Spinal cord (tissue), 9 donors: ENCODE measurements at regions not wholly inside any gene's neighbourhood (a gene's known extent, or its start where the extent isn't known, plus 50 kb on each side); places are given as distances from the start of the nearest gene placed in this dataset.

Experiments
- DNase-seq, 6 donors: peaks; one replicate each; pipeline versions ENCODE4 v3.0.0 to v3.0.0-alpha.2; 2013 to 2015; ENCODE audit warnings: low spot score in 6 of 6, low read depth in 4 of 6
- H3K27ac ChIP-seq: one replicate; pipeline ENCODE4 v1.5.1; 2013; ENCODE audit warnings: low read depth, low read length, control low read depth
- H3K27me3 ChIP-seq: one replicate; pipeline ENCODE4 v1.6.1; 2013; ENCODE audit warnings: low read length; ENCODE audit not compliant: control insufficient read depth, insufficient read depth
- H3K36me3 ChIP-seq: one replicate; pipeline ENCODE4 v1.6.1; 2013; ENCODE audit warnings: low read length; ENCODE audit not compliant: control insufficient read depth, insufficient read depth
- H3K4me1 ChIP-seq: one replicate; pipeline ENCODE4 v1.6.1; 2013; ENCODE audit warnings: low read length; ENCODE audit not compliant: control insufficient read depth, insufficient read depth
- H3K4me3 ChIP-seq: one replicate; pipeline ENCODE4 v1.5.1; 2013; ENCODE audit warnings: low read depth, low read length, control low read depth
- H3K9me3 ChIP-seq: one replicate; pipeline ENCODE4 v1.6.1; 2013; ENCODE audit warnings: low read length; ENCODE audit not compliant: control insufficient read depth, insufficient read depth
- WGBS: methylation state at CpG from one replicate; pipeline ENCODE4 v1.1.5; 2013; ENCODE audit warnings: missing lambda C conversion rate; ENCODE audit not compliant: insufficient coverage; 5-methylcytosine and 5-hydroxymethylcytosine counted together
- donor health status: healthy.

DNA sequence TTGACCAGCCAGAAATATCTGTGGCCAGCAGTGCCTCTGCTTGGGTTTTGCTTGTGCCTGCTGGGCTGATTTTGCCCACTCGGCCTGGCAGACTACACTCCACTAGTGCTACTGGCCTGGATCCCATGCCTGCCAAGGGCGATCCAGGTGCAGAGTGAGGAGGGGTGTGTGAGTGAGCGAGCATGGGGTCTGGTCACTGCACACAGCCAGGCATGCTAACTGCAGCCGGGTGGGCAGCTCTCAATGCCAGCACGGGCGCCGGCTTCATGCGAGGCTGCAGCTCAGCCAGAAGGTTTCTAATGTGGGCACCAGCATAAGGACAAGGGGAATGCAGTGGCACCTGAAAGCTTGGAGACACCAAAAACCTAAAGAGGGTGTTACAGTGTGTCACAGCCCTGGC, 1161.4 kb downstream of the FSTL5 start:
- H3K4me3 ChIP-seq: no peak overlapping the region
- 81% methylated on average over 8 of the region's 8 CpGs for WGBS
- no peak for DNase-seq
- H3K9me3 ChIP-seq: peaks cover 2% of the 10 kb centered on the region
- H3K36me3 ChIP-seq: no peaks in the 10 kb centered on the region
- no peak overlapping the region for H3K27ac ChIP-seq
- H3K4me1 ChIP-seq: no peaks in the 10 kb centered on the region
- no peaks in the 10 kb centered on the region for H3K27me3 ChIP-seq

DNA sequence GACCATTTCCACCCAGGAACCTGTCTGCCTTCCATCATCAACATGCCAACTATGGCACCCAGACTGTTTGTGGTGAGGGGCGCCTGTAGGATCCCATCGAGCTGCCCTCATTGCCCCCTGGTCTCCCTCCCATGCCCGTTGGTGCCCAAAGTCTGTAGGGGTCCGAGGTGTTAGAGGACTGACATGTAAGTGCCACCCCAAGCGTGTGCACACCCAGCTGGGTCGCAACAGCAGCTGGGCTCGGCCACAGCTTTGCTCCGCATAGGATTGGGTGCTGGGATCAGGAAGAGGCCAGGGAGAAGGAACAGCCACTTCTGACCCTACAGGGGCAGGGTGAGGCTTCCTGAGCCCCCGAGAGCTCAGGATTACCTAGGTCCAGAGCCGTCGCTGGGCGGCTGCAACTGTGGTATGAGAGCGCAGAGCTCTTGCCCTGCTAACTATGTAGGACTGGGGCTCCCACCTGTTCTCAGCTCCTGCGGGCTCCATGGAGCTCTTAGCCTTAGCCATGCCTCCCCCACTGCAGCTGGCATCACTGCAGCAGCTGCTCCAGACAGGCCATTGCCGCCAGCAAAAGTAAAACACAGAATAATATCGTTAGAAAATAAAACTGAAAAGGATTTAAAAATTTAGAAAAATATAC, 1160.3 kb downstream of the FSTL5 start:
- H3K4me3 ChIP-seq: no peak overlapping the region
- no peaks in the 10 kb centered on the region for H3K36me3 ChIP-seq
- no peak overlapping the region for H3K27ac ChIP-seq
- 95% methylated on average over 13 of the region's 16 CpGs for WGBS
- no peaks in the 10 kb centered on the region for H3K27me3 ChIP-seq
- peaks cover 2% of the 10 kb centered on the region for H3K9me3 ChIP-seq
- no peak for DNase-seq
- H3K4me1 ChIP-seq: no peaks in the 10 kb centered on the region

DNA sequence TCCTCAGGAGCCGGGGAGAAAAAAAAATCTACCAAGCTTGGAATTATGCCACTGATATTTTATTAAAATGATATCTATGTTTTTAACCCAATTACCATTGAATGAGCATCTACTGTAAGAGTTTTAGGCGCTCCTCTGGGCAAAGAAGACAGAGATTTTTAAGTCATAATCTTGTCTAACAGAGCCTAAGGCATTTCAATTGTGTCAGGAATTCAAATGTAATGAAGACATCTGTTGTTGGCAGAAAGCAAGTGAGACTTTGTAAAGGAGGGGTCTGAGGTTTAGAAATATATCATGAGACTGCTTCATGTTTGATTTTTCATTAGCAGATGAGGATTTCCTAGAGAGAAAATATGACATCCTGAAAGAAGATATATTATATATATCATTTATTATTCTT, 1158.1 kb downstream of the FSTL5 start:
- WGBS: no CpG with 5 or more reads among the region's 2 CpGs
- Histone ChIP-seq H3K4me1 (no peaks in the 10 kb centered on the region), H3K36me3 (no peaks in the 10 kb centered on the region), H3K9me3 (peaks cover 2% of the 10 kb centered on the region), H3K27me3 (no peaks in the 10 kb centered on the region), H3K4me3 (no peak overlapping the region), H3K27ac (no peak overlapping the region)
- DNase-seq: peak in 2 of 6 donors; percentile 15 to 63

DNA sequence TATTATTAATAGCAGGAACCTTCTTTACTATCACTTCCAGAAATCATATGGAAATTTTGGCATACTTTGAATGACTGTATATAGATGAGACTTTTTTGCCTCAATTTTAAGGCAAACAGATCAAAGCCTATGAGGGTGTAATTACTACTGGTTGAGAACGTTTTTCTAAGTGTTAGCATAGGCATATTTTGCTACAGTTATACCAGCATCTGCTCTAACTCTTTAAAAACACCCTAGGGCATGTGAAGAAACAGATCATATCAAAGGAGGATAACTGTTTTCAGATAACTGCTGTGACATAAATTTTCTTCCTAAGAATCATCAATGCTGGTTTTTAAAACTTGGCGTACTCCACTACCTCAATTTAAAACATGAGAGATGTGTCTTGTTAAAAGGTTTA, 1155.3 kb downstream of the FSTL5 start:
- peak in 1 of 6 donors; percentile 22 for DNase-seq
- H3K36me3 ChIP-seq: no peaks in the 10 kb centered on the region
- H3K9me3 ChIP-seq: no peaks in the 10 kb centered on the region
- no peaks in the 10 kb centered on the region for H3K27me3 ChIP-seq
- H3K4me1 ChIP-seq: no peaks in the 10 kb centered on the region
- H3K4me3 ChIP-seq: no peak overlapping the region
- WGBS: no CpG with 5 or more reads among the region's 2 CpGs
- H3K27ac ChIP-seq: no peak overlapping the region

DNA sequence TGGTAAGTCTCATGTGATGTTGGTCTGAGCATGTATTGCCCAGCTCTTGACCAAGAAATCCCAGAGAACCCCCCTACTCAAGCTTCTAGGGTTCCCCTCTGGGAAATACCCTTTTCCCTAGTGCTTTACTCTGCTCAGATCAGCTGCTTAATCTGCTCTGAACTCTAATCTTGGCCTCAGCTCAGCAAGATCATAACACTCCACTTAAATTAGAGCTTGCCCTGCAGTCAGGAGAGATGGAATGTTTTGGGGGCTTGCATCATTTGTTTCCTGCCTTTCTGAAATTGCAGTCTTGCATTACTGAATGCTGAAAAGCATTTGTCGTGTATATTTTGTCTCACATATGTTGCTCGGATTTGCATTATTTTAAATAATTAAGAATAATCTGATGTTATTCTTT, 1153.6 kb downstream of the FSTL5 start:
- no peak for DNase-seq
- no CpG with 5 or more reads among the region's 2 CpGs for WGBS
- no peaks in the 10 kb centered on the region for H3K9me3 ChIP-seq
- H3K27me3 ChIP-seq: no peaks in the 10 kb centered on the region
- no peak overlapping the region for H3K27ac ChIP-seq
- no peaks in the 10 kb centered on the region for H3K36me3 ChIP-seq
- H3K4me1 ChIP-seq: no peaks in the 10 kb centered on the region
- no peak overlapping the region for H3K4me3 ChIP-seq
